ENCODE measurements at regions not wholly inside any gene's neighbourhood (a gene's known extent, or its start where the extent isn't known, plus 50 kb on each side); places are given as distances from the start of the nearest gene placed in this dataset.

DNA sequence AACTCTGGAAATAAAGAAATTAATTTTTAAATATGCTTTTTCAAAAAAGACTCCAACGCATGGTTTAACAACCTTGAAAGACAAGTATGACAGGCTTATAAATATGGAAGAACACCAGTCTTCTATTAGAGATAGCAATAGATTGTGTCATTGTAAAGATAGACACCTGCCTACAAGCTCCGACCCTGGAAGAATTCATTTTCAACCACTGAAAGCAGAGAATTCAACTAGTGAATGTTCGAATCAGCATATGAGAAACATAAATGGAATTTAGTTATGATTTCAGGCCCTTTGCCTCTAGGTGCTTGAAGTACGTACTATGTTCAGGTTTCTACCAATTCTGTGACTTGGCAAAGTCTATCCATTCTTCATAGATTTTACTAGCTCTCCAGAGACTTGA is 244.5 kb downstream of the DPY19L2 start:
- TF ChIP-seq NR2C2 (CRISPR knock-in tag; IDR thresholded peaks at IDR 0.05) (no peak), ETV6 (CRISPR knock-in tag; IDR thresholded peaks at IDR 0.05) (no peak), TCF7 (CRISPR knock-in tag; IDR thresholded peaks at IDR 0.05; ENCODE audit: low read depth) (no peak), ZNF396 (CRISPR knock-in tag; IDR thresholded peaks at IDR 0.05; ENCODE audit: borderline replicate concordance) (no peak), ZNF263 (CRISPR knock-in tag; IDR thresholded peaks at IDR 0.05; ENCODE audit: low read depth) (no peak), IRF2 (CRISPR knock-in tag; IDR thresholded peaks at IDR 0.05; ENCODE audit: borderline replicate concordance, low read depth) (no peak), CREB1 (CRISPR knock-in tag; IDR thresholded peaks at IDR 0.05) (no peak)
- TF ChIP-seq, protein P1, sequence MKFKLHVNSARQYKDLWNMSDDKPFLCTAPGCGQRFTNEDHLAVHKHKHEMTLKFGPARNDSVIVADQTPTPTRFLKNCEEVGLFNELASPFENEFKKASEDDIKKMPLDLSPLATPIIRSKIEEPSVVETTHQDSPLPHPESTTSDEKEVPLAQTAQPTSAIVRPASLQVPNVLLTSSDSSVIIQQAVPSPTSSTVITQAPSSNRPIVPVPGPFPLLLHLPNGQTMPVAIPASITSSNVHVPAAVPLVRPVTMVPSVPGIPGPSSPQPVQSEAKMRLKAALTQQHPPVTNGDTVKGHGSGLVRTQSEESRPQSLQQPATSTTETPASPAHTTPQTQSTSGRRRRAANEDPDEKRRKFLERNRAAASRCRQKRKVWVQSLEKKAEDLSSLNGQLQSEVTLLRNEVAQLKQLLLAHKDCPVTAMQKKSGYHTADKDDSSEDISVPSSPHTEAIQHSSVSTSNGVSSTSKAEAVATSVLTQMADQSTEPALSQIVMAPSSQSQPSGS (CRISPR knock-in tag; IDR thresholded peaks at IDR 0.05; ENCODE audit: borderline replicate concordance, low read depth), result no peak
- TF ChIP-seq, protein P2, sequence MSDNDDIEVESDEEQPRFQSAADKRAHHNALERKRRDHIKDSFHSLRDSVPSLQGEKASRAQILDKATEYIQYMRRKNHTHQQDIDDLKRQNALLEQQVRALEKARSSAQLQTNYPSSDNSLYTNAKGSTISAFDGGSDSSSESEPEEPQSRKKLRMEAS (CRISPR knock-in tag; IDR thresholded peaks at IDR 0.05), result no peak
- TF ChIP-seq, protein P3, sequence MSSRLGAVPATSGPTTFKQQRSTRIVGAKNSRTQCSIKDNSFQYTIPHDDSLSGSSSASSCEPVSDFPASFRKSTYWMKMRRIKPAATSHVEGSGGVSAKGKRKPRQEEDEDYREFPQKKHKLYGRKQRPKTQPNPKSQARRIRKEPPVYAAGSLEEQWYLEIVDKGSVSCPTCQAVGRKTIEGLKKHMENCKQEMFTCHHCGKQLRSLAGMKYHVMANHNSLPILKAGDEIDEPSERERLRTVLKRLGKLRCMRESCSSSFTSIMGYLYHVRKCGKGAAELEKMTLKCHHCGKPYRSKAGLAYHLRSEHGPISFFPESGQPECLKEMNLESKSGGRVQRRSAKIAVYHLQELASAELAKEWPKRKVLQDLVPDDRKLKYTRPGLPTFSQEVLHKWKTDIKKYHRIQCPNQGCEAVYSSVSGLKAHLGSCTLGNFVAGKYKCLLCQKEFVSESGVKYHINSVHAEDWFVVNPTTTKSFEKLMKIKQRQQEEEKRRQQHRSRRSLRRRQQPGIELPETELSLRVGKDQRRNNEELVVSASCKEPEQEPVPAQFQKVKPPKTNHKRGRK (CRISPR knock-in tag; IDR thresholded peaks at IDR 0.05; ENCODE audit: borderline replicate concordance), result no peak
- TF ChIP-seq, protein P4, sequence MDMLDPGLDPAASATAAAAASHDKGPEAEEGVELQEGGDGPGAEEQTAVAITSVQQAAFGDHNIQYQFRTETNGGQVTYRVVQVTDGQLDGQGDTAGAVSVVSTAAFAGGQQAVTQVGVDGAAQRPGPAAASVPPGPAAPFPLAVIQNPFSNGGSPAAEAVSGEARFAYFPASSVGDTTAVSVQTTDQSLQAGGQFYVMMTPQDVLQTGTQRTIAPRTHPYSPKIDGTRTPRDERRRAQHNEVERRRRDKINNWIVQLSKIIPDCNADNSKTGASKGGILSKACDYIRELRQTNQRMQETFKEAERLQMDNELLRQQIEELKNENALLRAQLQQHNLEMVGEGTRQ (CRISPR knock-in tag; IDR thresholded peaks at IDR 0.05), result no peak
- TF ChIP-seq, protein P5, sequence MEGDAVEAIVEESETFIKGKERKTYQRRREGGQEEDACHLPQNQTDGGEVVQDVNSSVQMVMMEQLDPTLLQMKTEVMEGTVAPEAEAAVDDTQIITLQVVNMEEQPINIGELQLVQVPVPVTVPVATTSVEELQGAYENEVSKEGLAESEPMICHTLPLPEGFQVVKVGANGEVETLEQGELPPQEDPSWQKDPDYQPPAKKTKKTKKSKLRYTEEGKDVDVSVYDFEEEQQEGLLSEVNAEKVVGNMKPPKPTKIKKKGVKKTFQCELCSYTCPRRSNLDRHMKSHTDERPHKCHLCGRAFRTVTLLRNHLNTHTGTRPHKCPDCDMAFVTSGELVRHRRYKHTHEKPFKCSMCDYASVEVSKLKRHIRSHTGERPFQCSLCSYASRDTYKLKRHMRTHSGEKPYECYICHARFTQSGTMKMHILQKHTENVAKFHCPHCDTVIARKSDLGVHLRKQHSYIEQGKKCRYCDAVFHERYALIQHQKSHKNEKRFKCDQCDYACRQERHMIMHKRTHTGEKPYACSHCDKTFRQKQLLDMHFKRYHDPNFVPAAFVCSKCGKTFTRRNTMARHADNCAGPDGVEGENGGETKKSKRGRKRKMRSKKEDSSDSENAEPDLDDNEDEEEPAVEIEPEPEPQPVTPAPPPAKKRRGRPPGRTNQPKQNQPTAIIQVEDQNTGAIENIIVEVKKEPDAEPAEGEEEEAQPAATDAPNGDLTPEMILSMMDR (IDR thresholded peaks at IDR 0.05), result no peak

Measured in WTC11 (cell line).